HCT116 (cell line): ENCODE measurements at regions not wholly inside any gene's neighbourhood (a gene's known extent, or its start where the extent isn't known, plus 50 kb on each side); places are given as distances from the start of the nearest gene placed in this dataset.

Experiments
- CEBPB ChIP-seq: IDR thresholded peaks from 2 replicates; pipeline ENCODE4 v1.6.1; 2012; ENCODE audit warnings: low read depth
- CTCF ChIP-seq, 3 experiments: fragments of 200-600 bp in 1 of 3; sonication (generic) in 1 of 3; IDR thresholded peaks in 2 of 3; conservative IDR thresholded peaks in 1 of 3; 2 replicates each; pipeline ENCODE4 v1.5.1; 2012 to 2017; ENCODE audit warnings: low read depth in 2 of 3, low read length in 2 of 3, antibody characterized with exemption in 1 of 3, borderline replicate concordance in 1 of 3, control low read depth in 1 of 3, mild to moderate bottlenecking in 1 of 3, mixed read lengths in 1 of 3, mixed run types in 1 of 3, moderate library complexity in 1 of 3; ENCODE audit not compliant: insufficient read depth in 1 of 3
- EGR1 ChIP-seq: IDR thresholded peaks from 2 replicates; pipeline ENCODE4 v1.6.1; 2012; ENCODE audit warnings: low read depth
- EZH2phosphoT487 ChIP-seq: fragments of 200-600 bp; IDR thresholded peaks from 2 replicates; pipeline ENCODE4 v1.6.1; 2018; ENCODE audit warnings: antibody characterized with exemption, borderline replicate concordance
- JUND ChIP-seq: IDR thresholded peaks from 2 replicates; pipeline ENCODE4 v1.6.1; 2012
- MAX ChIP-seq: IDR thresholded peaks from 2 replicates; pipeline ENCODE4 v1.6.1; 2012
- POLR2A ChIP-seq: IDR thresholded peaks from 2 replicates; pipeline ENCODE4 v1.7.0; 2011; ENCODE audit warnings: borderline replicate concordance; ENCODE audit not compliant: insufficient read depth, insufficient read length; ENCODE audit errors: extremely low read depth
- POLR2AphosphoS5 ChIP-seq: IDR thresholded peaks from 2 replicates; pipeline ENCODE4 v1.6.1; 2011; ENCODE audit warnings: mild to moderate bottlenecking, low read depth, low read length, moderate library complexity
- RAD21 ChIP-seq: IDR thresholded peaks from 2 replicates; pipeline ENCODE4 v1.6.1; 2012; ENCODE audit warnings: low read depth, mild to moderate bottlenecking
- ZFX ChIP-seq: fragments of 450-650 bp; IDR thresholded peaks from 2 replicates; pipeline ENCODE4 v1.6.1; 2017

- TF ChIP-seq CTCF (IDR thresholded peaks at IDR 0.05 in 2 of 3, conservative IDR thresholded peaks at IDR 0.05 in 1 of 3; ENCODE audit: borderline replicate concordance in 1 of 3, insufficient read depth in 1 of 3, low read depth in 2 of 3, low read length in 2 of 3): no peak
- TF ChIP-seq JUND: no peak
- no peak for TF ChIP-seq POLR2AphosphoS5
- TF ChIP-seq EGR1: no peak
- TF ChIP-seq MAX: no peak
- no peak for TF ChIP-seq ZFX
- TF ChIP-seq POLR2A: no peak
- no peak for TF ChIP-seq CEBPB
- no peak for TF ChIP-seq EZH2phosphoT487
- TF ChIP-seq RAD21: no peak
Observed at GRCh38 chr10:130772056-130772455, 539.5 kb downstream of the TCERG1L start.
